CD14-positive monocyte (primary cell): ENCODE measurements at regions not wholly inside any gene's neighbourhood (a gene's known extent, or its start where the extent isn't known, plus 50 kb on each side); places are given as distances from the start of the nearest gene placed in this dataset.

ENCODE experiments used
- DNase-seq, 3 donors: peaks; one replicate each; pipeline ENCODE4 v3.0.0-alpha.2; 2011 to 2022
- H2AFZ ChIP-seq: 2 replicates; pipeline ENCODE4 v1.6.0; 2012; ENCODE audit warnings: mild to moderate bottlenecking, low read depth, low read length, inconsistent platforms; ENCODE audit not compliant: insufficient read depth, poor library complexity, severe bottlenecking
- H3K27ac ChIP-seq, 2 donors: 1 replicate in 1 of 2; 2 replicates in 1 of 2; pipeline ENCODE4 v1.5.1; 2012 to 2013; ENCODE audit warnings: low read length in 2 of 2, control low read depth in 1 of 2, inconsistent platforms in 1 of 2, low read depth in 1 of 2, mild to moderate bottlenecking in 1 of 2
- H3K27me3 ChIP-seq, 2 donors: one replicate each; pipeline versions ENCODE4 v1.6.0 to v1.6.1; 2011 to 2013; ENCODE audit warnings: low read length in 2 of 2; ENCODE audit not compliant: control insufficient read depth in 2 of 2, insufficient read depth in 2 of 2
- H3K36me3 ChIP-seq, 2 donors: replicated peaks in 1 of 2; 1 replicate in 1 of 2; 2 replicates in 1 of 2; pipeline versions ENCODE4 v1.5.1 to v1.6.1; 2012 to 2013; ENCODE audit warnings: low read length in 2 of 2, control low read depth in 1 of 2, inconsistent platforms in 1 of 2, mild to moderate bottlenecking in 1 of 2; ENCODE audit not compliant: insufficient read depth in 2 of 2, control insufficient read depth in 1 of 2
- H3K4me1 ChIP-seq, 2 donors: 1 replicate in 1 of 2; 2 replicates in 1 of 2; pipeline versions ENCODE4 v1.5.1 to v1.6.1; 2012 to 2013; ENCODE audit warnings: low read length in 2 of 2, control low read depth in 1 of 2, inconsistent platforms in 1 of 2, mild to moderate bottlenecking in 1 of 2, moderate library complexity in 1 of 2; ENCODE audit not compliant: insufficient read depth in 2 of 2, control insufficient read depth in 1 of 2
- H3K4me2 ChIP-seq: replicated peaks from 2 replicates; pipeline ENCODE3; 2012; ENCODE audit warnings: low read length, moderate library complexity, mild to moderate bottlenecking; ENCODE audit not compliant: poor library complexity, severe bottlenecking; ENCODE audit errors: extremely low read depth
- H3K4me3 ChIP-seq, 3 experiments: fragments of 200-600 bp in 1 of 3; sonication (generic) in 1 of 3; replicated peaks in 1 of 3; 1 replicate in 2 of 3; 2 replicates in 1 of 3; pipeline ENCODE4 v1.5.1; 2011 to 2013; ENCODE audit warnings: low read length in 3 of 3, mild to moderate bottlenecking in 3 of 3, control low read depth in 2 of 3, low read depth in 2 of 3, inconsistent platforms in 1 of 3, moderate library complexity in 1 of 3
- H3K79me2 ChIP-seq: 2 replicates; pipeline ENCODE4 v1.6.0; 2012; ENCODE audit warnings: mild to moderate bottlenecking, control low read depth, inconsistent platforms, low read length, moderate library complexity; ENCODE audit not compliant: insufficient read depth
- H3K9ac ChIP-seq: 2 replicates; pipeline ENCODE4 v1.6.0; 2017; ENCODE audit warnings: low read length, mild to moderate bottlenecking; ENCODE audit not compliant: insufficient read depth, poor library complexity, severe bottlenecking
- H3K9me3 ChIP-seq, 2 donors: replicated peaks in 1 of 2; 1 replicate in 1 of 2; 2 replicates in 1 of 2; pipeline versions ENCODE4 v1.5.1 to v1.6.1; 2012 to 2013; ENCODE audit warnings: low read length in 2 of 2, control low read depth in 1 of 2; ENCODE audit not compliant: control insufficient read depth in 1 of 2, insufficient read depth in 1 of 2
- H4K20me1 ChIP-seq: 2 replicates; pipeline ENCODE4 v1.6.0; 2012; ENCODE audit warnings: mild to moderate bottlenecking, low read length, control low read depth, moderate library complexity; ENCODE audit not compliant: insufficient read depth
- H3K27ac Mint-ChIP-seq, 7 donors: one replicate each; pipeline ENCODE4 v1.8.0; 2020; ENCODE audit warnings: mild to moderate bottlenecking in 7 of 7, mixed read lengths in 7 of 7, moderate library complexity in 6 of 7, inconsistent platforms in 2 of 7
- H3K27me3 Mint-ChIP-seq, 3 donors: one replicate each; pipeline ENCODE4 v1.8.0; 2021 to 2022; ENCODE audit warnings: low read depth in 3 of 3, mild to moderate bottlenecking in 3 of 3, mixed read lengths in 3 of 3, moderate library complexity in 3 of 3, inconsistent platforms in 1 of 3
- H3K36me3 Mint-ChIP-seq, 2 donors: one replicate each; pipeline ENCODE4 v1.8.0; 2020; ENCODE audit warnings: mixed read lengths in 2 of 2, inconsistent platforms in 1 of 2, mild to moderate bottlenecking in 1 of 2
- H3K4me1 Mint-ChIP-seq: one replicate; pipeline ENCODE4 v1.8.0; 2020; ENCODE audit warnings: mild to moderate bottlenecking, mixed read lengths
- H3K4me3 Mint-ChIP-seq, 2 donors: one replicate each; pipeline ENCODE4 v1.8.0; 2020; ENCODE audit warnings: mild to moderate bottlenecking in 2 of 2, mixed read lengths in 2 of 2, moderate library complexity in 1 of 2
- H3K9me3 Mint-ChIP-seq, 7 donors: one replicate each; pipeline ENCODE4 v1.8.0; 2020 to 2022; ENCODE audit warnings: mixed read lengths in 7 of 7, mild to moderate bottlenecking in 6 of 7, moderate library complexity in 6 of 7, inconsistent platforms in 2 of 7
- CTCF ChIP-seq: fragments of 200-600 bp; IDR thresholded peaks from one replicate; pipeline ENCODE4 v1.8.0; 2022; ENCODE audit warnings: antibody characterized with exemption, mild to moderate bottlenecking
- WGBS: methylation state at CpG from one replicate; pipeline ENCODE4 v1.1.5; 2013; ENCODE audit warnings: missing lambda C conversion rate; ENCODE audit not compliant: insufficient coverage; 5-methylcytosine and 5-hydroxymethylcytosine counted together
- intact Hi-C, 2 donors: fragments of 100-400 bp; cut with micrococcal nuclease; formaldehyde crosslinking; loops; one replicate each; pipeline versions ENCODE4 v1.15.0 to v1.15.1; 2023

DNA sequence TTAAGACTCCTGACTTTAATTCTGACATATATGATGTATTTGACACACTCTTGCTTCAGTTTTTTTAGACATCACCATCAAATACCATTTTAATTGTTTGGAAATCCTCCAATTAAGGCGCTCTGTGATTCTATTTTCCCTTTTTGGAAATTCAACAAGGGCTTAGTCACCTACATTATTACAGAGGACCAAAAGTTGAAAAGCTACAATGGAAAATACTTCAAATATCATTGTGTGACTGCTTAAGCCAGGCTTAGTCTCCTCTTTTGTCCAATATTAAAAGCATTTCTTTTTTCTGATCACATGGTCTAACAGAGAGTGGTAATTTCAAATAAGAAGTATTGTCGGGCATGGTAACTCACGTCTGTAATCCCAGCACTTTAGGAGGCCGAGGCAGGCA lies 160.3 kb downstream of the CEMIP2 start:
- no peaks in the 10 kb centered on the region for H3K27me3 ChIP-seq
- no peak for TF ChIP-seq CTCF
- no peaks in the 10 kb centered on the region for H3K79me2 ChIP-seq
- no peaks in the 10 kb centered on the region for H3K9me3 ChIP-seq
- no peak overlapping the region for H3K27ac Mint-ChIP-seq
- 67% methylated on average over 1 of the region's 4 CpGs for WGBS
- H3K4me1 Mint-ChIP-seq, result no peaks in the 10 kb centered on the region
- H2AFZ ChIP-seq, result no peak overlapping the region
- intact Hi-C loops, result loop anchor here in 1 of 2 donors (5.0 kb wide), 1 partner anchor 159 kb away; the partner anchor contains the start of gene CEMIP2
- no peak overlapping the region for H3K27ac ChIP-seq
- H3K4me3 ChIP-seq, result no peak overlapping the region
- H3K9me3 Mint-ChIP-seq, result peaks cover 2 to 8% (median 4%) of the 10 kb centered on the region in 7 donors
- H3K9ac ChIP-seq, result no peak overlapping the region
- no peak overlapping the region for H3K4me3 Mint-ChIP-seq
- no peaks in the 10 kb centered on the region for H3K4me1 ChIP-seq
- H4K20me1 ChIP-seq, result no peaks in the 10 kb centered on the region
- H3K27me3 Mint-ChIP-seq, result no peaks in the 10 kb centered on the region
- no peak overlapping the region for H3K4me2 ChIP-seq
- H3K36me3 Mint-ChIP-seq, result peaks cover 0 to 2% of the 10 kb centered on the region in 2 donors
- no peaks in the 10 kb centered on the region for H3K36me3 ChIP-seq
- DNase-seq, result no peak

DNA sequence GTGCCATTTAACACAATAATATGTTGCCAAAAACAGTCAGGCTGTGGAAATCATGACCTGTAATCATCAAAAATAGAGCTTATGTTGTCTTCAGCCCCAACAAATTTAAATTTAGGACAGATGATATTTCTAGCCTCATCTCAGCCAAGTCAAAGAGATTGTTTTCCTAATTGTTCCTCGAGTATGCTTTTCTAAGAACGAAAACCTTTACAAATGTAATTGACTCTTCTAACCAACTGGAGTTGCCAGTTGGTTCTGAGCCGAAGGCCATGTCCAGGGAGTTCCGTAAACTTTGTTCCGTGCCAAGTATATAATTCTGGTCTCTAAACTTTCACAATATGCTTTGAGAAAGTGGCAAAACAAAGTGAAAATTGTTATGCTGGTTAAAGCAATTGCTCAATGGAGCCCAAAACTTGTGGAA lies 160.8 kb downstream of the CEMIP2 start:
- Histone ChIP-seq H3K9me3 (no peaks in the 10 kb centered on the region), H3K4me3 (no peak overlapping the region), H3K27me3 (no peaks in the 10 kb centered on the region), H3K36me3 (no peaks in the 10 kb centered on the region), H3K79me2 (no peaks in the 10 kb centered on the region), H3K4me1 (no peaks in the 10 kb centered on the region), H3K9ac (no peak overlapping the region), H3K27ac (no peak overlapping the region), H2AFZ (peak overlapping the region; percentile 36), H4K20me1 (no peaks in the 10 kb centered on the region), H3K4me2 (no peak overlapping the region)
- peaks cover 0 to 2% of the 10 kb centered on the region in 2 donors for H3K36me3 Mint-ChIP-seq
- DNase-seq, result no peak
- H3K4me1 Mint-ChIP-seq, result no peaks in the 10 kb centered on the region
- no peak overlapping the region for H3K4me3 Mint-ChIP-seq
- WGBS, result 95% methylated on average over 2 of the region's 5 CpGs
- TF ChIP-seq CTCF, result no peak
- intact Hi-C loops, result loop anchor here in 1 of 2 donors (5.0 kb wide), 1 partner anchor 160 kb away; the partner anchor contains the start of gene CEMIP2
- H3K27ac Mint-ChIP-seq, result no peak overlapping the region
- H3K27me3 Mint-ChIP-seq, result no peaks in the 10 kb centered on the region
- H3K9me3 Mint-ChIP-seq, result peaks cover 2 to 8% (median 4%) of the 10 kb centered on the region in 7 donors
